PC-3 (cell line): ENCODE measurements at regions not wholly inside any gene's neighbourhood (a gene's known extent, or its start where the extent isn't known, plus 50 kb on each side); places are given as distances from the start of the nearest gene placed in this dataset.

Source experiments
- CTCF ChIP-seq: fragments of 300-600 bp; sonication (generic); conservative IDR thresholded peaks from 2 replicates; pipeline ENCODE4 v1.5.1; 2017; ENCODE audit warnings: antibody characterized with exemption, low read depth, mild to moderate bottlenecking, low read length
- EZH2 ChIP-seq: fragments of 300-600 bp; sonication (generic); IDR thresholded peaks from one replicate; pipeline ENCODE4 v1.6.1; 2017; ENCODE audit warnings: antibody characterized with exemption, mild to moderate bottlenecking, low read length; ENCODE audit not compliant: unreplicated experiment

- TF ChIP-seq CTCF (no peak), EZH2 (no peak)
Observed at GRCh38 chr20:47863315-47863965, 78.2 kb upstream of the SULF2 start.
